ENCODE measurements at regions not wholly inside any gene's neighbourhood (a gene's known extent, or its start where the extent isn't known, plus 50 kb on each side); places are given as distances from the start of the nearest gene placed in this dataset.

GRCh38 chr13:65460136-65460535, 1770.0 kb downstream of the PCDH9 start:
- Histone ChIP-seq H3K9me3 (peaks cover 7% of the 10 kb centered on the region), H3K4me3 (no peak overlapping the region), H3K36me3 (ENCODE audit: low read depth) (no peaks in the 10 kb centered on the region), H3K4me1 (ENCODE audit: low read depth) (no peaks in the 10 kb centered on the region)
- intact Hi-C loops (cut with DNase I, micrococcal nuclease) = no loop called here
- TF ChIP-seq CTCF (IDR thresholded peaks at IDR 0.05) = no peak
- ATAC-seq (no peak), DNase-seq (no peak)

- H3K4me1 ChIP-seq (ENCODE audit: low read depth) = no peaks in the 10 kb centered on the region
- TF ChIP-seq CTCF (IDR thresholded peaks at IDR 0.05) = no peak
- ATAC-seq = no peak
- no peak overlapping the region for H3K4me3 ChIP-seq
- intact Hi-C loops (cut with DNase I, micrococcal nuclease) = no loop called here
- no peak for DNase-seq
- H3K36me3 ChIP-seq (ENCODE audit: low read depth) = no peaks in the 10 kb centered on the region
- peaks cover 5% of the 10 kb centered on the region for H3K9me3 ChIP-seq
Observed at GRCh38 chr13:65456150-65456912, 1773.8 kb downstream of the PCDH9 start.

- DNase-seq (no peak), ATAC-seq (no peak)
- H3K4me3 ChIP-seq = no peak overlapping the region
- H3K9me3 ChIP-seq = peaks cover 5% of the 10 kb centered on the region
- H3K4me1 ChIP-seq (ENCODE audit: low read depth) = no peaks in the 10 kb centered on the region
- intact Hi-C loops (cut with DNase I, micrococcal nuclease) = no loop called here
- TF ChIP-seq CTCF (IDR thresholded peaks at IDR 0.05) = no peak
- no peaks in the 10 kb centered on the region for H3K36me3 ChIP-seq (ENCODE audit: low read depth)
Observed at GRCh38 chr13:65454403-65454802, 1775.7 kb downstream of the PCDH9 start.

GRCh38 chr13:65453982-65454381, 1776.2 kb downstream of the PCDH9 start:
- Histone ChIP-seq H3K9me3 (peaks cover 3% of the 10 kb centered on the region), H3K36me3 (ENCODE audit: low read depth) (no peaks in the 10 kb centered on the region), H3K4me1 (ENCODE audit: low read depth) (no peaks in the 10 kb centered on the region), H3K4me3 (no peak overlapping the region)
- DNase-seq (no peak), ATAC-seq (no peak)
- TF ChIP-seq CTCF (IDR thresholded peaks at IDR 0.05) = no peak
- intact Hi-C loops (cut with DNase I, micrococcal nuclease) = no loop called here

- no peaks in the 10 kb centered on the region for H3K4me1 ChIP-seq (ENCODE audit: low read depth)
- H3K36me3 ChIP-seq (ENCODE audit: low read depth) = no peaks in the 10 kb centered on the region
- intact Hi-C loops (cut with DNase I, micrococcal nuclease) = no loop called here
- H3K4me3 ChIP-seq = no peak overlapping the region
- DNase-seq = no peak
- peaks cover 32% of the 10 kb centered on the region for H3K9me3 ChIP-seq
- TF ChIP-seq CTCF (IDR thresholded peaks at IDR 0.05) = no peak
- no peak for ATAC-seq
Observed at GRCh38 chr13:65445340-65445739, 1784.8 kb downstream of the PCDH9 start.

All from mucosa of descending colon (tissue), 3 donors.